ENCODE measurements at regions not wholly inside any gene's neighbourhood (a gene's known extent, or its start where the extent isn't known, plus 50 kb on each side); places are given as distances from the start of the nearest gene placed in this dataset.

GRCh38 chr6:88262332-88262731 is 96.2 kb upstream of the CNR1 start:
- Histone ChIP-seq H3K9me2 (ENCODE audit: insufficient read depth) (no peaks in the 10 kb centered on the region), H2AFZ (peak overlapping the region; percentile 67; the same call in 1 of the 2 replicates), H3K4me3 (no peak overlapping the region), H4K20me1 (replicated peaks; ENCODE audit: insufficient read depth) (no peaks in the 10 kb centered on the region), H3K4me1 (ENCODE audit: insufficient read depth) (no peaks in the 10 kb centered on the region), H3K36me3 (ENCODE audit: insufficient read depth) (no peaks in the 10 kb centered on the region), H3K27me3 (ENCODE audit: insufficient read depth) (no peaks in the 10 kb centered on the region), H3K79me2 (replicated peaks; ENCODE audit: insufficient read depth) (no peaks in the 10 kb centered on the region), H3K4me2 (no peak overlapping the region), H3K27ac (ENCODE audit: low read depth) (no peak overlapping the region), H3F3A (replicated peaks; ENCODE audit: low read depth) (no peaks in the 10 kb centered on the region)
- H3K4me3 Mint-ChIP-seq, result no peak overlapping the region
- TF ChIP-seq EZH2phosphoT487 (IDR thresholded peaks at IDR 0.05; ENCODE audit: unreplicated experiment), result no peak
- TF ChIP-seq ZNF114 (CRISPR knock-in tag; IDR thresholded peaks at IDR 0.05), result no peak
- H3K4me1 Mint-ChIP-seq, result peaks cover 5% of the 10 kb centered on the region; the same call in 1 of the 3 replicates
- no peak overlapping the region for H3K27ac Mint-ChIP-seq
- ATAC-seq (no peak), DNase-seq (ENCODE audit: low spot score) (no peak)
- H3K27me3 Mint-ChIP-seq (ENCODE audit: insufficient read depth, low read depth, poor library complexity), result peaks cover 4% of the 10 kb centered on the region
- no peaks in the 10 kb centered on the region for H3K36me3 Mint-ChIP-seq (ENCODE audit: low read depth)
- H3K9me3 Mint-ChIP-seq, result peaks cover 9% of the 10 kb centered on the region; the same call in 2 of the 3 replicates

GRCh38 chr6:88251301-88251700 is 85.2 kb upstream of the CNR1 start:
- Histone ChIP-seq H3K36me3 (ENCODE audit: insufficient read depth) (no peaks in the 10 kb centered on the region), H3K4me3 (no peak overlapping the region), H3K27me3 (ENCODE audit: insufficient read depth) (no peaks in the 10 kb centered on the region), H3K9me2 (ENCODE audit: insufficient read depth) (no peaks in the 10 kb centered on the region), H3K4me2 (no peak overlapping the region), H3K27ac (ENCODE audit: low read depth) (no peak overlapping the region), H4K20me1 (replicated peaks; ENCODE audit: insufficient read depth) (no peaks in the 10 kb centered on the region), H2AFZ (0 out of 2 replicates have a peak overlapping the region, but pooled peaks have one; percentile 56), H3K4me1 (ENCODE audit: insufficient read depth) (no peaks in the 10 kb centered on the region), H3K79me2 (replicated peaks; ENCODE audit: insufficient read depth) (no peaks in the 10 kb centered on the region), H3F3A (replicated peaks; ENCODE audit: low read depth) (no peaks in the 10 kb centered on the region)
- Mint-ChIP-seq H3K27ac (no peak overlapping the region), H3K9me3 (peaks cover 21% of the 10 kb centered on the region), H3K4me3 (no peak overlapping the region), H3K27me3 (ENCODE audit: insufficient read depth, low read depth, poor library complexity) (no peaks in the 10 kb centered on the region), H3K36me3 (ENCODE audit: low read depth) (peaks cover 8% of the 10 kb centered on the region; the same call in 2 of the 3 replicates), H3K4me1 (no peaks in the 10 kb centered on the region)
- ATAC-seq (no peak), DNase-seq (ENCODE audit: low spot score) (no peak)
- TF ChIP-seq, protein P1, sequence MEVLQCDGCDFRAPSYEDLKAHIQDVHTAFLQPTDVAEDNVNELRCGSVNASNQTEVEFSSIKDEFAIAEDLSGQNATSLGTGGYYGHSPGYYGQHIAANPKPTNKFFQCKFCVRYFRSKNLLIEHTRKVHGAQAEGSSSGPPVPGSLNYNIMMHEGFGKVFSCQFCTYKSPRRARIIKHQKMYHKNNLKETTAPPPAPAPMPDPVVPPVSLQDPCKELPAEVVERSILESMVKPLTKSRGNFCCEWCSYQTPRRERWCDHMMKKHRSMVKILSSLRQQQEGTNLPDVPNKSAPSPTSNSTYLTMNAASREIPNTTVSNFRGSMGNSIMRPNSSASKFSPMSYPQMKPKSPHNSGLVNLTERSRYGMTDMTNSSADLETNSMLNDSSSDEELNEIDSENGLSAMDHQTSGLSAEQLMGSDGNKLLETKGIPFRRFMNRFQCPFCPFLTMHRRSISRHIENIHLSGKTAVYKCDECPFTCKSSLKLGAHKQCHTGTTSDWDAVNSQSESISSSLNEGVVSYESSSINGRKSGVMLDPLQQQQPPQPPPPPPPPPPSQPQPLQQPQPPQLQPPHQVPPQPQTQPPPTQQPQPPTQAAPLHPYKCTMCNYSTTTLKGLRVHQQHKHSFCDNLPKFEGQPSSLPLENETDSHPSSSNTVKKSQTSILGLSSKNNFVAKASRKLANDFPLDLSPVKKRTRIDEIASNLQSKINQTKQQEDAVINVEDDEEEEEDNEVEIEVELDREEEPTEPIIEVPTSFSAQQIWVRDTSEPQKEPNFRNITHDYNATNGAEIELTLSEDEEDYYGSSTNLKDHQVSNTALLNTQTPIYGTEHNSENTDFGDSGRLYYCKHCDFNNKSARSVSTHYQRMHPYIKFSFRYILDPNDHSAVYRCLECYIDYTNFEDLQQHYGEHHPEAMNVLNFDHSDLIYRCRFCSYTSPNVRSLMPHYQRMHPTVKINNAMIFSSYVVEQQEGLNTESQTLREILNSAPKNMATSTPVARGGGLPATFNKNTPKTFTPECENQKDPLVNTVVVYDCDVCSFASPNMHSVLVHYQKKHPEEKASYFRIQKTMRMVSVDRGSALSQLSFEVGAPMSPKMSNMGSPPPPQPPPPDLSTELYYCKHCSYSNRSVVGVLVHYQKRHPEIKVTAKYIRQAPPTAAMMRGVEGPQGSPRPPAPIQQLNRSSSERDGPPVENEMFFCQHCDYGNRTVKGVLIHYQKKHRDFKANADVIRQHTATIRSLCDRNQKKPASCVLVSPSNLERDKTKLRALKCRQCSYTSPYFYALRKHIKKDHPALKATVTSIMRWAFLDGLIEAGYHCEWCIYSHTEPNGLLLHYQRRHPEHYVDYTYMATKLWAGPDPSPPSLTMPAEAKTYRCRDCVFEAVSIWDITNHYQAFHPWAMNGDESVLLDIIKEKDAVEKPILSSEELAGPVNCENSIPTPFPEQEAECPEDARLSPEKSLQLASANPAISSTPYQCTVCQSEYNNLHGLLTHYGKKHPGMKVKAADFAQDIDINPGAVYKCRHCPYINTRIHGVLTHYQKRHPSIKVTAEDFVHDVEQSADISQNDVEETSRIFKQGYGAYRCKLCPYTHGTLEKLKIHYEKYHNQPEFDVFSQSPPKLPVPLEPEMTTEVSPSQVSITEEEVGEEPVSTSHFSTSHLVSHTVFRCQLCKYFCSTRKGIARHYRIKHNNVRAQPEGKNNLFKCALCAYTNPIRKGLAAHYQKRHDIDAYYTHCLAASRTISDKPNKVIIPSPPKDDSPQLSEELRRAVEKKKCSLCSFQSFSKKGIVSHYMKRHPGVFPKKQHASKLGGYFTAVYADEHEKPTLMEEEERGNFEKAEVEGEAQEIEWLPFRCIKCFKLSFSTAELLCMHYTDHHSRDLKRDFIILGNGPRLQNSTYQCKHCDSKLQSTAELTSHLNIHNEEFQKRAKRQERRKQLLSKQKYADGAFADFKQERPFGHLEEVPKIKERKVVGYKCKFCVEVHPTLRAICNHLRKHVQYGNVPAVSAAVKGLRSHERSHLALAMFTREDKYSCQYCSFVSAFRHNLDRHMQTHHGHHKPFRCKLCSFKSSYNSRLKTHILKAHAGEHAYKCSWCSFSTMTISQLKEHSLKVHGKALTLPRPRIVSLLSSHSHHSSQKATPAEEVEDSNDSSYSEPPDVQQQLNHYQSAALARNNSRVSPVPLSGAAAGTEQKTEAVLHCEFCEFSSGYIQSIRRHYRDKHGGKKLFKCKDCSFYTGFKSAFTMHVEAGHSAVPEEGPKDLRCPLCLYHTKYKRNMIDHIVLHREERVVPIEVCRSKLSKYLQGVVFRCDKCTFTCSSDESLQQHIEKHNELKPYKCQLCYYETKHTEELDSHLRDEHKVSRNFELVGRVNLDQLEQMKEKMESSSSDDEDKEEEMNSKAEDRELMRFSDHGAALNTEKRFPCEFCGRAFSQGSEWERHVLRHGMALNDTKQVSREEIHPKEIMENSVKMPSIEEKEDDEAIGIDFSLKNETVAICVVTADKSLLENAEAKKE (CRISPR knock-in tag; IDR thresholded peaks at IDR 0.05), result no peak
- TF ChIP-seq NANOG (IDR thresholded peaks at IDR 0.05; ENCODE audit: borderline replicate concordance), result no peak
- TF ChIP-seq, protein P2, sequence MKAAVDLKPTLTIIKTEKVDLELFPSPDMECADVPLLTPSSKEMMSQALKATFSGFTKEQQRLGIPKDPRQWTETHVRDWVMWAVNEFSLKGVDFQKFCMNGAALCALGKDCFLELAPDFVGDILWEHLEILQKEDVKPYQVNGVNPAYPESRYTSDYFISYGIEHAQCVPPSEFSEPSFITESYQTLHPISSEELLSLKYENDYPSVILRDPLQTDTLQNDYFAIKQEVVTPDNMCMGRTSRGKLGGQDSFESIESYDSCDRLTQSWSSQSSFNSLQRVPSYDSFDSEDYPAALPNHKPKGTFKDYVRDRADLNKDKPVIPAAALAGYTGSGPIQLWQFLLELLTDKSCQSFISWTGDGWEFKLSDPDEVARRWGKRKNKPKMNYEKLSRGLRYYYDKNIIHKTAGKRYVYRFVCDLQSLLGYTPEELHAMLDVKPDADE (IDR thresholded peaks at IDR 0.05), result no peak
- TF ChIP-seq, protein P3, sequence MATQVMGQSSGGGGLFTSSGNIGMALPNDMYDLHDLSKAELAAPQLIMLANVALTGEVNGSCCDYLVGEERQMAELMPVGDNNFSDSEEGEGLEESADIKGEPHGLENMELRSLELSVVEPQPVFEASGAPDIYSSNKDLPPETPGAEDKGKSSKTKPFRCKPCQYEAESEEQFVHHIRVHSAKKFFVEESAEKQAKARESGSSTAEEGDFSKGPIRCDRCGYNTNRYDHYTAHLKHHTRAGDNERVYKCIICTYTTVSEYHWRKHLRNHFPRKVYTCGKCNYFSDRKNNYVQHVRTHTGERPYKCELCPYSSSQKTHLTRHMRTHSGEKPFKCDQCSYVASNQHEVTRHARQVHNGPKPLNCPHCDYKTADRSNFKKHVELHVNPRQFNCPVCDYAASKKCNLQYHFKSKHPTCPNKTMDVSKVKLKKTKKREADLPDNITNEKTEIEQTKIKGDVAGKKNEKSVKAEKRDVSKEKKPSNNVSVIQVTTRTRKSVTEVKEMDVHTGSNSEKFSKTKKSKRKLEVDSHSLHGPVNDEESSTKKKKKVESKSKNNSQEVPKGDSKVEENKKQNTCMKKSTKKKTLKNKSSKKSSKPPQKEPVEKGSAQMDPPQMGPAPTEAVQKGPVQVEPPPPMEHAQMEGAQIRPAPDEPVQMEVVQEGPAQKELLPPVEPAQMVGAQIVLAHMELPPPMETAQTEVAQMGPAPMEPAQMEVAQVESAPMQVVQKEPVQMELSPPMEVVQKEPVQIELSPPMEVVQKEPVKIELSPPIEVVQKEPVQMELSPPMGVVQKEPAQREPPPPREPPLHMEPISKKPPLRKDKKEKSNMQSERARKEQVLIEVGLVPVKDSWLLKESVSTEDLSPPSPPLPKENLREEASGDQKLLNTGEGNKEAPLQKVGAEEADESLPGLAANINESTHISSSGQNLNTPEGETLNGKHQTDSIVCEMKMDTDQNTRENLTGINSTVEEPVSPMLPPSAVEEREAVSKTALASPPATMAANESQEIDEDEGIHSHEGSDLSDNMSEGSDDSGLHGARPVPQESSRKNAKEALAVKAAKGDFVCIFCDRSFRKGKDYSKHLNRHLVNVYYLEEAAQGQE (IDR thresholded peaks at IDR 0.05; ENCODE audit: unreplicated experiment), result no peak
- TF ChIP-seq EZH2phosphoT487 (IDR thresholded peaks at IDR 0.05; ENCODE audit: unreplicated experiment), result no peak
- no peak for TF ChIP-seq JUNB (IDR thresholded peaks at IDR 0.05; ENCODE audit: unreplicated experiment)
- TF ChIP-seq ZNF114 (CRISPR knock-in tag; IDR thresholded peaks at IDR 0.05), result no peak
- no peak for TF ChIP-seq EZH2 (IDR thresholded peaks at IDR 0.05; ENCODE audit: low read depth, unreplicated experiment)
- TF ChIP-seq CREB1 (CRISPR knock-in tag; IDR thresholded peaks at IDR 0.05; ENCODE audit: low read depth), result no peak
- TF ChIP-seq POLR2AphosphoS5 (IDR thresholded peaks at IDR 0.05; ENCODE audit: low read depth), result no peak
